Amygdala (tissue), 56 donors: ENCODE measurements at regions not wholly inside any gene's neighbourhood (a gene's known extent, or its start where the extent isn't known, plus 50 kb on each side); places are given as distances from the start of the nearest gene placed in this dataset.

Experiments
- DNase-seq, 56 donors: peaks; one replicate each; lab custom pipeline; 2025; lab: John Stamatoyannopoulos, UW

DNA sequence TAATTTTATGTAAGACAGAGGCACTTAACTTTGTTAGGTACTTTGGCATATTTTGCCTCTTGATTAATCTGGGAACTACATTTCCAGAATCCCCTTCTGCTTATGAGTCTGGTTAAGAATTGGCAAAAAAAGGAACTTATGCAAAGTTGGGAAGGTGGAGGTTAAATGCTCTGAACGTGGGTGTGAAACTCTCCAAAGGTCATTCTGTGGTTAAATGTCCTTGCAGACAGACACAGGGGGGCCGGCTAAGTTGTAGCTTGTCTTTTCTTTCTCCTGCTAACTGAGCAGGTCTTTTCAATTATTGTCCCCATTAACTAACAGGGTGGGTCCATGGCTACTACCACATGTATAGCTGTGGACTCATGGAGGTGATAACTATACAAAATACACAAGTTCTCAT, 248.6 kb upstream of the NOVA1 start:
- DNase-seq, result no peak

DNA sequence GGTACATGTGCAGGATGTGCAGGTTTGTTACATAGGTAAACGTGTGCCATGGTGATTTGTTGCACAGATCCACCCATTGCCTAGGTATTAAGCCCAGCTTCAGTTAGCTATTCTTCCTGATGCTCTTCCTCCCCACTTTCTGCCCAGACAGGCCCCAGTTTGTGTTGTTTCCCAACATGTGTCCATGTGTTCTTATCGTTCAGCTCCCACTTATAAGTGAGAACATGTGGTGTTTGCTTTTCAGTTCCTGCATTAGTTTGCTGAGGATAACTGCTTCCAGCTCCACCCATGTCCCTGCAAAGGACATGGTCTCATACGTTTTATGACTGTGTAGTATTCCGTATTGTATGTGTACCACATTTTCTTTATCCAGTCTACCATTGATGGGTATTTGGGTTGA, 251.7 kb upstream of the NOVA1 start:
- DNase-seq, result no peak

DNA sequence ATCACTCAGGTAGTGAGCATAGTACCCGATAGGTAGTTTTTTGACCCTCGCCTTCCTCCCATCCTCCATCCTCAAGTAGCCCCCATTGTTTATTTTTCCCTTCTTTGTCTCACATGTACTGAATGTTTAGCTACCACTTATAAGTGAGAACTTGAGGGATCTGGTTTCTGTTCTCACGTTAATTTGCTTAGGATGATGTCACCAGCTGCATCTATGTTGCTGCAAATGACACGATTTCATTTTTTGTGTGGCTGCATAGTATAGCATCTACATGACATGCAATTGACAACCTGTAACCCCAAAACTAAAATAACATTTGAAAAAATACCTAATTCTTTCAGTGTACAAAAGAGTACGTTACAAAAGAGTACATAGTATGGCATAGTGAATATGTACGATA, 254.0 kb upstream of the NOVA1 start:
- no peak for DNase-seq

DNA sequence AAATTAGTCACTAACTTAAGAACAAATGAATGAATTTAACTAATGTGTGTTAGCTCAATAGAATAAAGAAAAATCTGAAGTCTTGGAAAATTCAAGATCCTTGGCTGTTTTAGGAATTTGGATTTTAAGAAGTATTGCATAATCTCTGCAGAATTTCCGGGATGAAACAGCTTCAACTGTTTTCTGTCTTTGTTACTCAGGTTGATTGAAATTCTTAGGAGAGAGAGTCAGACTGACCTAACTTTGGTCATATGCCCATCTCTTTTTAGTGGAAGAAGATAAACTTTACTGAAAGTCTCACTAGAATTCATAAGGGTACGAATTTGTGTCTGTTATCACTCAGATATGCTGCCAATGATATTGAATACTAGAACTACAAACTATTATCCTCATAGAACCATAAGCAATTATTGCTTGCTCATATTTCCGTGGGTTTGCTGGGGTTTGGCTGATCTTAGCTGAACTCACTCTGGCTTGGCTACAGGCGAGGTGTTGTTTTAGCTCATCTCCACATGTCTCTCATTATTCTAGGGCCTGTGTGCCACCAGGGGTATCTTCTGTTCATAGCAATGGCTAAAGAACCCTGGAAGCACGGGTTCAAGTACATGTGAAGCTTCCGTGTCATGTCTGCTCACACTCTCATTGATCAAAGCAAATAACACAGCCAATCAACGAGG, 257.4 kb upstream of the NOVA1 start:
- no peak for DNase-seq

DNA sequence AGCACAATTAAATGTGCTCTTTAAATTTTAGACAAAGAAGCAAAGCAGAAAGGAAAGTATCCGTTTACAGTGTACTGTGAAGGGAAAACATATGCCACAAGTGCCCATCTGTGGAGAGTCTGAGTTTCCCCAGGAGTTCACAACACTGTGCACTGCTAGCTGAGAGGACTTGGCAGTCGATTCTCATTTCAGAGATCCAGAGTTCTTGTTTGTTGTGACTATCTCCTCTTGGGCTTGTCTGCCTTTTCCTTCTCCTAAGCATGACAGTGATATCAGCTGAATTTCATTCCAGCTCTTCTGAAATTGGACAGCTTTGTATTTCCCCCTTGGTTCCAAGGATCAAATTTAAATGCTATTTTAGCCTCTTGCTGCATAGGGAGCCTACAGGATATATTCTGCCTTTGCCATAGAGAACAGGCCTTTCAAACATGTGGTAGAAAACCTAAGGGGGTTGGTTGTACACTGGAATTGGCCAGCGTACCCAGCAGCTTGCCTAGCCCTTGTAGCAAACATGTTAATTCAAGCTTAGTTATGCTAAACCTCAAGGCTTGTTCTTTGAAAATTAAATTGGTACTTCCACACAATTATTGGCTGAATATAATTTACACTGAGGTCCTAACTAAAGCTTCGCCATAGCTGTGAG, 259.2 kb upstream of the NOVA1 start:
- no peak for DNase-seq

DNA sequence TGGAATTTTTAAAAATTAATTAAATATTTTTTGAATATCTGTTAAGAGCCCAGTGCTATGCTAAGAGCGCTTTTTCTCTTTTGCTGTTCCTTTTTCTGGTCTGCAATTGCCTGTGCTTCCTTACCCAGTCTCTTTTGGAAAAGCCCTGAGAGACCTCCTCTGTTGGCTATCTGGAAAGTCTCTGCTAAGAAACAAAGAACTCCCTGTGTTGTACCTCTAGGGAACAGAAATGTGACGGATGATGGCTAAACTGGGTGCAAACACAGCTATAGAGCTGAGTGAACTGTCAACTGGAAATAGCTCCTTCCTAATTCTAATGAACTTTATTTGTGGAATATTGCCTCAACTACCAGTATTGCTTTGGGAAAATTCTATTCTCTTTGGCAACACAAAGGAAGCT, 261.6 kb upstream of the NOVA1 start:
- DNase-seq, result no peak

DNA sequence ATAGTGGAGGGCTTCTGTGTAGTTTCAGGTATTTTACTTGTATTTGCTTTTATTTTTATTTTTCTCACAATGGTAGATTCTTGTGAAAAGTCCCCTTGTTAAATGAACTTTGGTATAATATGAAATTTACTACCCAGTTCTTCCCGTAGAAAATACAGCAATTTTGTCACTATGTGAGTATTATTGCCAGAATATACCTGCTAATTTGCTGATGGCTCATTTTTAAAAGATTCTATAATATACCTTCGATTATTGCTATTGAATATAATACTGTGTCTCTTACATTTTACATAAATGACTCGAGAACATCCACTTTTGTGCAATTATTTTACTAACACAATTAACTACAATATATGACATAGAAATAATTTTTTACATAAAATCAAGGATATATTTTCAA, 262.3 kb upstream of the NOVA1 start:
- DNase-seq, result no peak

DNA sequence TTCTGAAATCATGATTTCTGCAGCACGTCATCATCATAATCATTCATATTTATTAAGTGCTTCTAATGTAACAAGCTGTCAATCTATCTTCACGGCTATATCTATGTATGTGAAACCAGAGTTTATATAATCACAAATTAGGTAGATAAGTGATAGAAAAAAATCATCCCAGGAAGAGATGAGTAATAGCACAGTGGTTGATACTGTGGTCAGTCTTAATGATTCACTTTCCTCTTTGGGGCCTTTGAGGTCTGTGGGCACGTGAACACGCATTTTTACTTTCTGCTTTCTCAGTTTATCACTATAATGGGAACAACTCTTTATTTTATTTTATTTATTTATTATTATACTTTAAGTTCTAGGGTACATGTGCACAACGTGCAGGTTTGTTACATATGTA, 265.9 kb upstream of the NOVA1 start:
- DNase-seq, result no peak

DNA sequence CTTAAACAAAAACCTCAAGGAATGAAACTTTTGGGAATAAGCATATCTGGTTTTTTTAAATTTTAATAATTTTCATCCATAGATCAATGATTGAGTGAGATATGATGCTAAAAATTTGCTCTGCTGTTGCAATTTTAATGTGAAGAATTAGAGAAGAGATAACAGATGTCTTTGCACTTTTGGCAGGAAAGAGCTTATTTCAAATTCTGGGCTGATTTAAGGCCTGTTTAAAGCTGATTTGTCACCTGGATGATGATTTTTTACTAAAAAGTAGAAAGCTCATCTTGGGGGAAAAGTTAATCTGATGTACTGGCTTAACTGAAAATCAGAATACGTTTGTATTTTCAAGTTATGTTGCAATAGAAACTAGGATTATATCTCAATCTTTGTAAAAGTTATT, 268.9 kb upstream of the NOVA1 start:
- DNase-seq, result no peak

DNA sequence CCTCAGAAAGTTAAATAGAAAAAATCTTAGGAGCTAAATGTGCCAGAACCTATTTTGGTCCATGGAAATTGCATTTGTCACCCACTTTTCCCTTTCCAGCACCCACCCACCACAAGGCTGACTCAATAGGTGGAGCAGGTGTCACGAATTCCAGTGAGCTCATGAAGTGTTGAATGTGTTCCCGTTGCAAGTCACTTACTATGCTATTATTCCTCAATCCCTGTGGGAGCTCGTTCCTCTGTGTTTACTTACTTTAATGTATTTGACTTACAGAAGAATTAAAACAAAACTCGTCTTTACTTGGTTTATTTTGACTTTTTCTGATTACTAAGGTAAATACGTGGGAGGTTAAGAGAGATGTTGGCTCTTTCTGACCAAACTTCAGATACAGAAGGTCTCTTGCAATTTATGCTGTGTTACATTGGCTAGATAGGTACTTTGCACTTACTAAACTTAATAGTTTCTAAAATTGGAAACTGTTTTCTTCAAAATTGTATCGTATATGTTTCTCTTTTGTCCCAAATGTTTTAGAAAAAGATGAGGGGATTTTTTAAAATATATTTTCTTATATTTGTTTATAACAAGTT, 269.4 kb upstream of the NOVA1 start:
- peak in 6 of 56 donors; percentile 1 to 33 (median 11) for DNase-seq

DNA sequence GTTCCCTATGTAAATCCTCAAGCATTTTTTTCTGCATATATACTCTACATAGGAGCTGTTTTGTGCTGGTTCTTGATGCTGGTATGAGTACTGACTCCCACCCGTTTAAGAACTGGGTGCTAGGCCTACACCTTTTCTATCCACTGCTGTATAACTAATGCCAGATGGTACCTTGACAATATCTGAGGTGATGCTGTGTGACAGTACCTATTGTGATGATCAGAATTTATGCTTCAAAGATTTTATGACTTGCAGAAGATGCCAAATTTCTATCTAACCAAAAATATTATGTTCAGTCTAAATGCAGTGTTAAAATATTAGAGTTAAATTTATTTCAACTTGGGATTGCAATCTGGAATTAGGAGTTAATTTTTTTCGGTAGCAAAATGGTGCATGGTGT, 272.3 kb upstream of the NOVA1 start:
- no peak for DNase-seq

DNA sequence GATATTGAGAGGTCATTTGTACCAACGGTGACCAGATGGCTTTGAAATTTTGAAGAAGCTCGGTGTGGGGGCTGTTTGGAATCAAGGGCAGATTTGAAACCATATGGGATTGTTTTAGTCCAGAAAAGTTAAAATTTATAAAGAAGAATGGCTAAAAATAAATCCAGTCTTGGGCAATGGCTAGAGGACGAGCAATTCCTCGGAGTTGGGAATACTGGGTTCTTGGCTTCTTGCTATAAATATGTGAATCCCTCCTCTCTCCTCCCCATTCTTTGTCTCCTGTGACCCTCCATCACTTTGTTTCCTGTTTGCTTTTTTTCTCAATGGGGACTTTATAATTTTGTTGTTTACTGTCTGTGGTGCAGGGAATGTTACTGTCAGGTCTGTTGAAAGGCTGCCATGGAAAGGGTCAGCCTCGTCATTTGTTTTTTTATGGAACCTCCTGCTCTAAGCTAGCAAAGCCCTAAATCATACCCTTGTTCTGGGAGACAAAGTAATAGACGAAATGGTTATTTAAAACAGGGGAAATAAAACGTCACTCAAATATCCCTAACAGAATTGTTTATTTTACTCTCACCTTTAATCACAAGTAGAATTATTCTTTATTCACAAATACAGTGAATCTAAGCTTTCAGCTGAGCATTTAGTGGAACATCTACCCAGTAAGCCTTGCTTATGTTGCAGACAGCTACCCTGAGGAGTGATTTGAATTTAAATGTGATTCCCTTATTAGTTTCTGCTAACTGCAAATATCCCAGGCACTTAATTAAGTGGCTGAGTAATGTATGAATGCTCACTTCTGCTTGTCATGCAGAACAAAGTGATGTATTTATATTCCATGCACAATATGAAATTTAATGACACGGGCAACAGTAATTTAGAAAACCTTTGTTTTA, 273.1 kb upstream of the NOVA1 start:
- DNase-seq, result no peak

DNA sequence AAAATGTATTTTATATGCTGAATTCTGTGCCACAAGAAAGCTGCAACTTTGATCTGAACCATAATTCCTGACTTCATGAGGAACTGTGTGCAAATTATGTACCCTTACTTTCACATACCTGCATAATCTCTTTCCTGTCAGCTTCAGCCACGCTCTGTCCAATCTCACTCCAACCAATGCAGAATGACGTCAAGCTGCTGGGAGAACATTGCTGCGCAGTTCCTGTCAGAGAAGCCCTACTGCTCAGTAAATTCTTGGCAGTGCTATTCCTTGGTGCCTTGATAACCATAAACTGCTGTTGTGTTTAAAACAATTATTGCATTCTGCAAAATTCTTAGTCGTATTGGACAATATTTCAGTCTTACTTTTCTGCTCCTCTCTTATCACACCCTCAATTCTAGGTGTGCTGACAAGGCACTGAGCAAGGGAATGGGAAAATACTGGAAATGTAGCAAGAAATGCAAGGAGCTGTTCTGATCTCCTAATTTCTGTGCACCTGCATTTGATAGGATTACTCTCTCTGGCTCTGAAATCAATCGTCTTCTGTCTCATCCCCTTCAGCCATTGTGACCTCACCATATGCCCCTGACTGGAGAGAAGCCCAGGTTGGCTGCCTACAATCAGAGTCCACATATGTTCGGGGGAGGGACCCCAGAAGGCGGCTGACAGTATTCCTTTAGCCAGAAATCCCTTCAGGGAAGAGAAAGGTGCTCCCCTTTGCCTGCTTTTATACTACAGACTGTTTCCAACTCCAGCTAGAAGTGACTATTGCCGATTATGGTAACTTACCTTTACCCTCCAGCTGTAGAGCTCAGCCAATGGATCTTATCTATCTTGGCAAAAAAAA, 274.9 kb upstream of the NOVA1 start:
- peak in 5 of 56 donors; percentile 2 to 22 (median 2) for DNase-seq

DNA sequence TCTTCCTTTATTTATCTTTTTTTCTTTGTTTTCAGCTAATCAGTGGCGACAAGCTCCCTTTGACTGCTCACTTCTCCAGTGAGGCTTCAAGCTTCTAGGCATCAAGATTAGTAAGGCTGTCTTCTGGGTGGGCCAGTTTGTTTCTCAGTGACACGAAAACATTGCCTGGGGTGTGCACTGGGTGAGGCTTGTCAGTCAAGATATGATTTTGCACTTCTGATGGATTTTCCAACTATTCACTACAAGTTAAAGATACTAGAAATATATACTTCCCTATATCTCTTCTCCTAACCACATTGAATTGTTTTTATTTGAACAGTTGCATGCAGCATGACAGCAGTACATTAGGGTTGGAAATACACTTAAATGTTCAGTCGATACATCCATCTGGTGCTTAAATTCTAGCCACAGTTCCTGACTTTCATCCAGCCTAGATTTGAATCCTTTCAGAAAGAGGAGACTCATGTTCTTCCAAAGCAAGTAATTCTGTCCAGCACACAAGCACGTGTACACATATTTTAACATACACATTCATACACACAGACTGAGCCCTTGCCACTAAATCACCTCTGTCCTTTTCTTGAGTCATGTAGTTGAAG, 275.6 kb upstream of the NOVA1 start:
- DNase-seq, result no peak

DNA sequence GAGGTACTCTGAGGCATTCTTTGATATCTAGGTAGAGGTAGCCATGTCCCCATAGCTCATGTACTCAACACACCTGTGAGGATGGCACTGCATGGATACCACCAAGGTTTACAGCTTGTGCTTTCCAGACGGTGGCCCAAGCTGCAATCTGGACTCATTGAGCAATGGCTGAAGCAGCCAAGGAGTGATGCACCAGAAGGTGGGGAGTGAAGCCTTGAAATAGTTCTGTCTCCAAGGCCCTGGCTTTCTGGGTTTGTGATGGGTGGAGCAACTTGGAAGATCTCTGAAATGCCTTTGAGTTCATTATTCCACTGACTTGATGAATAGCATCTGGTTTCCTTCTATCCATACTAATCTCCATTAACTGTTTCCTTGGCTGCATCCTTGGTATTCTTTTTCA, 290.0 kb upstream of the NOVA1 start:
- DNase-seq, result no peak

DNA sequence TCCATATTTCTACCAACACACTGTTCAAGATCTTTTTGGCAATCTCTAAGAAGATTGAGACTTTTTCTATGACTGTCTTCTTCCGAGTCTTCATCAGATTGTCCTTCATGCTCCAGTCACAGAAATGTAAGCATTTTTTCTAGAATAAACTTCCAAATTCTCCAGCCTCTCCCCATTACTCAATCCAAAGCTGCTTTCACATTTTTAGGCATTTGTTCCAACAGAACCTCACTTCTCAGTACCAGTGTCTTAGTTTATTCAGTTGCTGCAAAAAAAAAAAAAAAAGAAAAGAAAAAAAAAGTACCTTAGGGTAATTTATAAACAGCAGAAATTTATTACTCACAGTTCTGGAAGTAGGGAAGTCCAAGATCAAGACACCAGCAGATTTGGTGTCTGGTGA, 290.8 kb upstream of the NOVA1 start:
- no peak for DNase-seq

DNA sequence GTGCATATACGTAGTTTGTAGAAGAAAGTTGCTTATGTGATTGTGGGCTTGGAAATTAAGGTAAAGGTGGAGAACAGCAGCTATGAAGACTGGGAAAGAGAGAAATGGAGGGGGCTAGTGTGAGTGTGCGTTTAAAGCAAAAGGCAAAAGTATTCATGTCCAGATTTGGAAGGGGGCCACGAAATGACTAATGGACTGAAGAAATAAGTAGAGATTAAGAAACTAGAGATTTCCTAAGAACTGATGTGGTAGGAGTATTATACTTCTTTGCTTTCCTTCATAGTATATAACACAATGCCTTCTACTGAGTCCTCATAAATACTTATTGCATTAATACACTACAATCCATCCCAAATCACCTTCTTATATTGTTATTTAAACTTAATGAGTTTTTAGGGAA, 298.6 kb upstream of the NOVA1 start:
- DNase-seq, result no peak

DNA sequence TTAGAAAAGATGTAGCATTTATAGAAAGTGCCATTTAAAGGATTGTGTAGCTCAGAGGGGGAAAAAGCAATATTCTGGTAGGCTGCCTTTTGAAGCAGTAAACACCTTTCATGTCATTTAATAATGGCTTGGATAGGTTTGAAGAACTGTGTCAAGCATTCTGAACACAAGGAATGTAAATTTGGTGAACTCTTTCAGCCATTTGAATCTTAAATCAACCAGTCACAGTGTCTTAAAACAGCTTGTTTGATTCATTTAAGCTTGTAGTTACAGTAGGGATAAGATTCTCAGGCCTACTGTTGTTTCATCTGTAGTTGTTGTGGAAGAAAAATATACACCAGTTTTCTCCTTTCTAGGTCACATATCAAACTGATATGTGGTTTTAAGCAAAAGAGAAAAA, 299.4 kb upstream of the NOVA1 start:
- no peak for DNase-seq

DNA sequence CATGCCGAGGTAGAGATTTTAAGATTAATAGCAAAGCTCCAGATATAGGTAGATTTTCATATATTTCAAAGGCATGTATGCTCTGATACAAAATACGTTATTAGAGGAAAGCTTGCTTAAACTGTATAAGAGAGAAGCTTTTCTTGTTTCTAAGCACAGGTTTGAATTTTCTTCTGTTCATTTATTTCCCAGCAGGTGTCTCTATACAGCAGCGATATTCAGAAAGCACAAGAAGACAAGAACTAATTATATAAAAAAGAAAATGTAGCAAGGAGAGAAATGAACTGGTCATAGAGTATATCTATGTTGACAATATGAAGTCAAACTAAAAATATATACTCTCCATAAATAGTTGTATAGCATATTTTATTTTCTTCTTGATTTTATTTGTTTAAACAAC, 307.4 kb upstream of the NOVA1 start:
- no peak for DNase-seq

DNA sequence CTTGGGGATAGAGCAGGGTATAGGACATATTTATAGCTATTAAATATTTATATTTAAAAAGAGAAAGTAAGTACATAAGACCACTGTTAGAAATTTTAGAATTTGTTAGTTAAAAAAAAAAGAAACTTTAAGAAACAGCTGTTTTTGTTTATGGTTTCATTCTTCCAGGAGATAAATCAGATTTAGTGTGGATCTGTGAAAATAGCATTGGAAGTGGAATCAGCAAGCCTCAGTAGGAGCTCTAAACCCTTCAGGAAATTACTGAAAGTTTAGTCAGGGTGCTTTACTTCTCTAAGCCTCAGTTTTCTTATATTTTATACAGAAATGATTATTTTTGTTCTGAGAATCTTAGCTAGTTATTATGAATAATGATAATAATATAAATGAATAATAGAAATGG, 316.0 kb upstream of the NOVA1 start:
- no peak for DNase-seq
